ENCODE measurements at regions not wholly inside any gene's neighbourhood (a gene's known extent, or its start where the extent isn't known, plus 50 kb on each side); places are given as distances from the start of the nearest gene placed in this dataset.

DNA sequence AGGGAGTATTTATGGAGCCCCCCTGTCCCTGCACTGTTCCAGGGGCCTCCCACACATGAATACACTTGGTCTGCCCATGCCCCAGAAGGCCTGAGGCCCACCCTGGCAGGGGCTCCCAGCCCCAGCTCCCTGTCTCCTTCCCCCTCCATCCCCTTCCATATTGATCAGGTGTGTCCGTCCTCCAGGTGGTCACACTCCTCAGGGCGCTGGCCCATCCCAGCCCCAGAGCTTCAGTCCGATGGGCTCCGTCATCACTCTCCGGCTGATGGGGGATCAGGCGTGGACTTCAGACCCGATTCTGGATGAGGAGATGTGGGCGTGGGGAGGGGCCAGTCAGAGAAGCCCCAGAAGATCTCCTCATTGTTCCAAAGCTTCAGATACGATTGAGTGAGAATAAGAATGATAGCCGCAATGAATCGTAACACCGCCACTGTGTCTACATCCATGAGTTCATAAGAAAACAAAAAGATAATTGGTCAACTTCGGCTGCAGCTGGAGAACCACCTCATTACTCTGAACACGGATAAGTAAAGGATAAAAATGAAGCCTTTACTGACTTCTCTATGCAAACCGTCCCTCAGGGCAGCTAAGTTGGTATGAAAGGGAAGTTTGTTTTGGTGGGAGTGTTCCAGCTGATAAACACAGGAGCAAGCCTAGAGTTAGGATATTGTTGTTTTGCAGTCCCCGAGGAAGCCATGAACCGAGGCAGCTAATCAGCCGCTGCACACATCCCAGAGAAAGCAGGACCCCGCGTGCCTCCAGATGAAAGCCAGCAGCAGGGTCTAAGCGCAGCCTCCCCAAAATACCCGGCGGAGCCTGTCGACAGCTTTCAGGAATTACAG, 279.5 kb downstream of the NDUFA10 start:
- POLR2A ChIA-PET, result no interaction called here
- no peak overlapping the region for H3K27ac Mint-ChIP-seq

DNA sequence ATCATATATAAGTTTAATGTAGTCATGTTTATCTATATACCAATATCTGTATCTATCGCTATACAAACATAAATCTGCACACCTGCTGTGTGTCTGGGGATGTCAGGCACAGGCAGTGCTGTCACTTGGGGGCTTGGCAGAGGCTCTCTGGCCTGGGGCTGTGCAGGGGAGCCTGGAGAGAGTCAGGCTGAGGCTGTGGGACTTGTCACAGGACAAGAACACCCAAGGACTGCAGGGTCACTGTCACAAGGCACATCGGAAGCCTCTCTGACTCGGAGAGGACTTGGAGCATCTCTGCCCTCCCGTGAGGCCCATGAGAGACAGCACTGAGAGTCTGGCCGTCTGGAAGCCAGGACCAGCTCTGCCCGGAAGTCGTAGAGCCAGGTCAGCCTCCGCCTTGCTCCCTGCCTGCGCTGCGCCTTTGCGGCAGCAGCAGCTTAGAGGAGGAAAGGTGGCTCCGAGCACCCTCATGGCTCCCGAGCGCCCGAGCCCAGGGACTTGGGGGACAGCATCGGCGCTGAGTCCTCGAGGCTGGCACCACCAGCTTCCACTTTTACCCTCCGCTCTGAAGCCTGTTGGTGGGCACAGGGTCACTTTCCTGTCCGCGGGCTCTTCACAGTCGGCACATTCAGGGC, 280.3 kb downstream of the NDUFA10 start:
- H3K4me1 ChIP-seq (ENCODE audit: insufficient read depth, low read length), result peaks cover 6% of the 10 kb centered on the region
- DNase-seq (no peak), ATAC-seq (ENCODE audit: poor library complexity) (no peak)
- no peak overlapping the region for H3K27ac ChIP-seq (ENCODE audit: low read depth in 1 of 2, low read length in 2 of 2)
- no peaks in the 10 kb centered on the region for H3K9me3 ChIP-seq (ENCODE audit: control insufficient read depth in 1 of 2, insufficient read depth in 1 of 2, low read length in 2 of 2)
- H3K4me3 ChIP-seq (ENCODE audit: low read length), result no peak overlapping the region
- Mint-ChIP-seq H3K27ac (no peak overlapping the region), H3K4me1 (ENCODE audit: low read depth) (no peaks in the 10 kb centered on the region), H3K9me3 (no peaks in the 10 kb centered on the region), H3K27me3 (no peaks in the 10 kb centered on the region), H3K4me3 (no peak overlapping the region), H3K36me3 (ENCODE audit: low read depth) (no peaks in the 10 kb centered on the region)
- intact Hi-C loops (cut with DNase I, micrococcal nuclease), result no loop called here
- POLR2A ChIA-PET, result no interaction called here
- CTCF ChIA-PET, result no interaction called here
- no peaks in the 10 kb centered on the region for H3K27me3 ChIP-seq (ENCODE audit: control insufficient read depth in 1 of 2, insufficient read depth in 2 of 2, low read length in 2 of 2)
- no peak for TF ChIP-seq CTCF (IDR thresholded peaks at IDR 0.05)
- H3K36me3 ChIP-seq (ENCODE audit: insufficient read depth, low read length), result no peaks in the 10 kb centered on the region

More for the DNA sequence above, 279.5 kb downstream of the NDUFA10 start:
- intact Hi-C loops (cut with DNase I, micrococcal nuclease), result no loop called here
- H3K4me3 ChIP-seq (ENCODE audit: low read length), result no peak overlapping the region
- DNase-seq (no peak), ATAC-seq (ENCODE audit: poor library complexity) (no peak)
- H3K4me1 ChIP-seq (ENCODE audit: insufficient read depth, low read length), result peaks cover 6% of the 10 kb centered on the region
- Mint-ChIP-seq H3K4me1 (ENCODE audit: low read depth) (no peaks in the 10 kb centered on the region), H3K9me3 (no peaks in the 10 kb centered on the region), H3K4me3 (no peak overlapping the region), H3K27me3 (no peaks in the 10 kb centered on the region), H3K36me3 (ENCODE audit: low read depth) (no peaks in the 10 kb centered on the region)
- CTCF ChIA-PET, result no interaction called here
- TF ChIP-seq CTCF (IDR thresholded peaks at IDR 0.05), result no peak
- no peaks in the 10 kb centered on the region for H3K27me3 ChIP-seq (ENCODE audit: control insufficient read depth in 1 of 2, insufficient read depth in 2 of 2, low read length in 2 of 2)
- no peaks in the 10 kb centered on the region for H3K36me3 ChIP-seq (ENCODE audit: insufficient read depth, low read length)
- H3K27ac ChIP-seq (ENCODE audit: low read depth in 1 of 2, low read length in 2 of 2), result no peak overlapping the region
- H3K9me3 ChIP-seq (ENCODE audit: control insufficient read depth in 1 of 2, insufficient read depth in 1 of 2, low read length in 2 of 2), result no peaks in the 10 kb centered on the region

GRCh38 chr2:239743206-239743605, 281.9 kb downstream of the NDUFA10 start:
- Mint-ChIP-seq H3K4me1 (ENCODE audit: low read depth) (no peaks in the 10 kb centered on the region), H3K4me3 (no peak overlapping the region), H3K27me3 (no peaks in the 10 kb centered on the region), H3K36me3 (ENCODE audit: low read depth) (no peaks in the 10 kb centered on the region), H3K27ac (no peak overlapping the region), H3K9me3 (no peaks in the 10 kb centered on the region)
- ChIA-PET CTCF (no interaction called here), POLR2A (no interaction called here)
- H3K4me1 ChIP-seq (ENCODE audit: insufficient read depth, low read length), result peaks cover 6% of the 10 kb centered on the region
- no peak for TF ChIP-seq CTCF (IDR thresholded peaks at IDR 0.05)
- ATAC-seq (ENCODE audit: poor library complexity) (no peak), DNase-seq (no peak)
- H3K27ac ChIP-seq (ENCODE audit: low read depth in 1 of 2, low read length in 2 of 2), result no peak overlapping the region
- H3K4me3 ChIP-seq (ENCODE audit: low read length), result no peak overlapping the region
- intact Hi-C loops (cut with DNase I, micrococcal nuclease), result no loop called here
- no peaks in the 10 kb centered on the region for H3K9me3 ChIP-seq (ENCODE audit: control insufficient read depth in 1 of 2, insufficient read depth in 1 of 2, low read length in 2 of 2)
- H3K36me3 ChIP-seq (ENCODE audit: insufficient read depth, low read length), result no peaks in the 10 kb centered on the region
- H3K27me3 ChIP-seq (ENCODE audit: control insufficient read depth in 1 of 2, insufficient read depth in 2 of 2, low read length in 2 of 2), result no peaks in the 10 kb centered on the region
